Osteoblast (primary cell): ENCODE measurements at regions not wholly inside any gene's neighbourhood (a gene's known extent, or its start where the extent isn't known, plus 50 kb on each side); places are given as distances from the start of the nearest gene placed in this dataset.

Experiments used
- DNase-seq: peaks from one replicate; pipeline ENCODE4 v3.0.0; 2011; ENCODE audit warnings: low spot score, mixed read lengths; ENCODE audit not compliant: insufficient read length; ENCODE audit errors: missing footprints
- H2AFZ ChIP-seq: 2 replicates; pipeline ENCODE4 v1.6.0; 2011; ENCODE audit warnings: mild to moderate bottlenecking, low read length
- H3K27ac ChIP-seq: 2 replicates; pipeline ENCODE4 v1.5.1; 2011; ENCODE audit warnings: mild to moderate bottlenecking, low read depth, low read length, moderate library complexity
- H3K27me3 ChIP-seq: 2 replicates; pipeline ENCODE4 v1.6.0; 2012; ENCODE audit warnings: mild to moderate bottlenecking, control low read depth, inconsistent platforms, low read length, moderate library complexity; ENCODE audit not compliant: insufficient read depth
- H3K36me3 ChIP-seq: 2 replicates; pipeline ENCODE4 v1.5.1; 2011; ENCODE audit warnings: mild to moderate bottlenecking, low read length, control low read depth, moderate library complexity; ENCODE audit not compliant: insufficient read depth
- H3K4me1 ChIP-seq: 2 replicates; pipeline ENCODE4 v1.5.1; 2011; ENCODE audit warnings: mild to moderate bottlenecking, low read length, control low read depth, moderate library complexity; ENCODE audit not compliant: insufficient read depth
- H3K4me2 ChIP-seq: 2 replicates; pipeline ENCODE4 v1.6.0; 2011; ENCODE audit warnings: mild to moderate bottlenecking, low read length; ENCODE audit not compliant: insufficient read depth
- H3K4me3 ChIP-seq: fragments of 200-600 bp; sonication (generic); 3 replicates; pipeline ENCODE4 v1.5.1; 2012; ENCODE audit warnings: mild to moderate bottlenecking, low read length, inconsistent platforms; ENCODE audit not compliant: insufficient read depth
- H3K79me2 ChIP-seq: 2 replicates; pipeline ENCODE4 v1.6.0; 2012; ENCODE audit warnings: mild to moderate bottlenecking, low read length, control low read depth, inconsistent platforms; ENCODE audit not compliant: insufficient read depth
- H3K9me3 ChIP-seq: 2 replicates; pipeline ENCODE4 v1.5.1; 2011; ENCODE audit warnings: low read depth, low read length, control low read depth
- H4K20me1 ChIP-seq: 2 replicates; pipeline ENCODE4 v1.6.0; 2012; ENCODE audit warnings: mild to moderate bottlenecking, low read length, control low read depth; ENCODE audit not compliant: insufficient read depth
- TF ChIP-seq, protein P1 (sequence below): IDR thresholded peaks from 2 replicates; pipeline ENCODE4 v1.5.1; 2011; ENCODE audit warnings: mild to moderate bottlenecking, low read depth, low read length, moderate library complexity; ENCODE audit errors: extremely low read depth

DNA sequence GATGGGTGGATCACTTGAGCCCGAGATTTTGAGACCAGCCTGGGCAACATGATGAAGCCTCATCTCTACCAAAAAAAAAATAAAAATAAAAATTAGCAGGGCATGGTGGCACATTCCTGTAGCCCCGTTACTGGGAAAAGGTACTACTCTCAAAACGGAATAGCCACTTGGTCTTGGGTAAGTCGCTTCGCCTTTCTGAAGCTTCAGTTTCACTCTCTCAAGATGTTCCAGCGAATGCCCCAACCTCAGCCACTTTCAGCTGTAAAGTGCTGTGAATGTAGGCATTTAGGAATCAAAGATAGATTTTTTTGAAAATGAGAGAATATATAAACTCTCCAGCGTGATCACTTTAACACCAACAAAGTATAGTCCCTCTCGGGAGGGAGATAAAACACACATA lies 154.1 kb upstream of the HS3ST3A1 start:
- Histone ChIP-seq H3K27me3 (no peaks in the 10 kb centered on the region), H3K4me2 (no peak overlapping the region), H3K9me3 (no peaks in the 10 kb centered on the region), H3K4me3 (no peak overlapping the region), H3K27ac (no peak overlapping the region), H3K4me1 (peaks cover 14% of the 10 kb centered on the region), H4K20me1 (no peaks in the 10 kb centered on the region), H3K36me3 (no peaks in the 10 kb centered on the region), H2AFZ (peak overlapping the region; percentile 2), H3K79me2 (no peaks in the 10 kb centered on the region)
- no peak for DNase-seq
- TF ChIP-seq, protein P1, sequence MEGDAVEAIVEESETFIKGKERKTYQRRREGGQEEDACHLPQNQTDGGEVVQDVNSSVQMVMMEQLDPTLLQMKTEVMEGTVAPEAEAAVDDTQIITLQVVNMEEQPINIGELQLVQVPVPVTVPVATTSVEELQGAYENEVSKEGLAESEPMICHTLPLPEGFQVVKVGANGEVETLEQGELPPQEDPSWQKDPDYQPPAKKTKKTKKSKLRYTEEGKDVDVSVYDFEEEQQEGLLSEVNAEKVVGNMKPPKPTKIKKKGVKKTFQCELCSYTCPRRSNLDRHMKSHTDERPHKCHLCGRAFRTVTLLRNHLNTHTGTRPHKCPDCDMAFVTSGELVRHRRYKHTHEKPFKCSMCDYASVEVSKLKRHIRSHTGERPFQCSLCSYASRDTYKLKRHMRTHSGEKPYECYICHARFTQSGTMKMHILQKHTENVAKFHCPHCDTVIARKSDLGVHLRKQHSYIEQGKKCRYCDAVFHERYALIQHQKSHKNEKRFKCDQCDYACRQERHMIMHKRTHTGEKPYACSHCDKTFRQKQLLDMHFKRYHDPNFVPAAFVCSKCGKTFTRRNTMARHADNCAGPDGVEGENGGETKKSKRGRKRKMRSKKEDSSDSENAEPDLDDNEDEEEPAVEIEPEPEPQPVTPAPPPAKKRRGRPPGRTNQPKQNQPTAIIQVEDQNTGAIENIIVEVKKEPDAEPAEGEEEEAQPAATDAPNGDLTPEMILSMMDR: no peak

DNA sequence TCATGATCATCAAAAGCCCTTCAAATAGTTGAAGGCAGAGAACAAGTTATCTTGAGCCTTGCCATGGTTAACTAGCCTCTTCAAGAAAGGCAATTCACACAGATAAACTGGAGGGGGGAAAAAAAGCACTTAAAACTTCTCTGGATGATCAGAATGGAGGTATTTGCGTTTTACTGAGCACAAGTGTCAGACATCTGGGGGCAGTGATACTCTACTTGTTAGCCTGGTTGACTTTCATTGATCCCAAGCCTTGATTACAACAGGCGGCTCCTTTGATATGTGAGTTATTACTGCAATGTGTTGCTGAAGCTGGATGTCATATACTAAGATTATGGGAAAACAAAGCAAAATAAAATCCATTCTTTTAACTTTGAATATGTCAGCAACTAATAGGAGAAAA lies 155.0 kb upstream of the HS3ST3A1 start:
- no peak for DNase-seq
- no peaks in the 10 kb centered on the region for H3K79me2 ChIP-seq
- TF ChIP-seq, protein P1: no peak
- peaks cover 7% of the 10 kb centered on the region for H3K4me1 ChIP-seq
- no peak overlapping the region for H3K4me3 ChIP-seq
- H3K36me3 ChIP-seq: no peaks in the 10 kb centered on the region
- H4K20me1 ChIP-seq: no peaks in the 10 kb centered on the region
- no peak overlapping the region for H3K4me2 ChIP-seq
- no peaks in the 10 kb centered on the region for H3K9me3 ChIP-seq
- no peak overlapping the region for H3K27ac ChIP-seq
- H3K27me3 ChIP-seq: no peaks in the 10 kb centered on the region
- H2AFZ ChIP-seq: no peak overlapping the region

DNA sequence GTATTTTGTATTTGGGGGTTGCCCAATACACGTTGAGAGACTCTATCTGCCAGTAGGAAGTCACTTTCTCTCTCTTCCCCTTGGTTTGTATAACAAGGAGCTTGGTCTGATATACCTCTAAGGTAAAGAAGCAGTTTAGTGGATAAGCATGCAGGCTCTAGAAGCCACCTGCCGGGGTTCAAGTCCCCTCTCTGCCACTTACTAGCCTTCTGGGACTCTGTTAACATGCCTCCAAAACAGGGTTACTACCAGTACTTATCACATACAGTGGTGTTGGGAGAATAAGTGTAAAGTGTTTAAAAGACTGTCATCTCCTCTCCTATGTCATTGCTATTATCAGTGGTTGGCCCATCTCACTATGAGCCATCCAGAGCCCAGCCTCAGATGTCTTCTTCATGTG lies 156.1 kb upstream of the HS3ST3A1 start:
- Histone ChIP-seq H2AFZ (no peak overlapping the region), H3K79me2 (no peaks in the 10 kb centered on the region), H3K4me1 (peaks cover 7% of the 10 kb centered on the region), H3K36me3 (no peaks in the 10 kb centered on the region), H4K20me1 (no peaks in the 10 kb centered on the region), H3K4me3 (no peak overlapping the region), H3K4me2 (no peak overlapping the region), H3K27ac (no peak overlapping the region), H3K9me3 (no peaks in the 10 kb centered on the region), H3K27me3 (no peaks in the 10 kb centered on the region)
- no peak for DNase-seq
- TF ChIP-seq, protein P1: no peak

DNA sequence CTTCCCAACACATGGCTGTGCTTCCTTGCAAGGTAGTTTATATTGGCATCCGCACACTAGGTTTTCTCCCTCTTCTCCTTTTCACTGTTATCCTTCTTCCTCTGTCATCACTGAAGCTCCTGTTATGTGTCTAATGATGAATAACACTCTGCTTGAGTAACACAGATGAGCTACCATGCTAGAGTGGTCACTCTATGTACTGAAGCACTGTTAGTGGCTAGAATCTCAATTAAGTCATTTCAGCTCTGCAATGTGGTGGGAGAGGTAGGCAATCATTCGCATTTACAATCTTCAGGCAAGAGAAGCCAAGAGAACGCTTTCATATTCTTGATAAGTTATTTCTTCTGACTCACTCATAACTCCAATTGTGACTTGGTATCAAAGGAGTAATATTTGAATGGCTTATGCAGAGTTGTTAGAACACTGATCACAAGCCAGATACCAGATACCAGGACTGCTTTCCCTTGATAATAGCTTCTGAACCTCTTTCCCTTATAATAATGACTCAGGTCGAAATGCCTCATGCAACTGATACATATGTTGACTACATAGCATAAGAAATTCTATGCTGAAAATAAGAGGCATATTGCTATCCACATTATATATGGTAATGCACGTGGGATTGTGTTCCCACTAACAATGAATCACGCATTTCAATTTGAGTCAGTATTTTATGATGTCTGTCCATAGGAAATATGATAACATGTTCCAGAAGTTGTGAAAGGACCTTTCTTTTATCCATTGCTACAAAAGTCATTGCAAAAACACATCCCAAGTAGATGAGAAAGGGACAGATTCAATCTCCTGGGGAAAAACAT lies 158.0 kb upstream of the HS3ST3A1 start:
- no peaks in the 10 kb centered on the region for H3K79me2 ChIP-seq
- no peak overlapping the region for H3K4me3 ChIP-seq
- H2AFZ ChIP-seq: no peak overlapping the region
- no peaks in the 10 kb centered on the region for H3K9me3 ChIP-seq
- H3K4me1 ChIP-seq: peaks cover 7% of the 10 kb centered on the region
- H3K4me2 ChIP-seq: no peak overlapping the region
- H4K20me1 ChIP-seq: no peaks in the 10 kb centered on the region
- no peaks in the 10 kb centered on the region for H3K27me3 ChIP-seq
- H3K27ac ChIP-seq: no peak overlapping the region
- DNase-seq: peak; percentile 62
- no peaks in the 10 kb centered on the region for H3K36me3 ChIP-seq
- TF ChIP-seq, protein P1: no peak
